ENCODE measurements at regions not wholly inside any gene's neighbourhood (a gene's known extent, or its start where the extent isn't known, plus 50 kb on each side); places are given as distances from the start of the nearest gene placed in this dataset.

GRCh38 chr1:82245345-82246014 lies 444.7 kb downstream of the ADGRL2 start:
- CTCF ChIA-PET, result interaction anchor here (0.6 kb wide), 1 partner anchor 530 kb away, joined by 3 read pairs; no protein-coding TSS in a partner anchor
- intact Hi-C loops (cut with micrococcal nuclease), result no loop called here
- H3K4me3 Mint-ChIP-seq, result no peak overlapping the region
- H3K4me1 Mint-ChIP-seq (ENCODE audit: low read depth), result no peaks in the 10 kb centered on the region
- H3K9me3 Mint-ChIP-seq, result no peaks in the 10 kb centered on the region
- DNase-seq, result no peak
- H3K36me3 Mint-ChIP-seq (ENCODE audit: low read depth), result no peaks in the 10 kb centered on the region
- H3K27ac Mint-ChIP-seq, result no peak overlapping the region
- H3K27me3 Mint-ChIP-seq (ENCODE audit: low read depth), result no peaks in the 10 kb centered on the region

DNA sequence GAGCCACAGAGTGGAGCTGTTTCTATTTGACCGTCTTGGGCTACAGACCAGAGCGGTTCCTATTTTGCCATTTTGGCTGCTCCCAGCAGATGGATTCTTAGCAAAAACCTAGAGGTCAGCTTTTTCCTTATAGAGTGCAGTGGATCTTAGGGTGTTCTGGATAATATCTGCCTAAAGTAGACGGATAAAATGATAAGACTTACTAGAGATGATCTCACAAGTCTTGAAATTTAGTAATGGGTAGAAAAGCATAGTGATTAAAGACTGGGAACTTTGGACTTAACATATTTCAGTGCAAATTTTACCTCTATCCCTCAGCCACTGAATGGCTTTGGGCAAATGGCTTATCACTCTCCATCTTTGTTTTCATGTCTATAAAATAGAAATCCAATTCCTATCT lies 439.8 kb downstream of the ADGRL2 start:
- Mint-ChIP-seq H3K4me3 (no peak overlapping the region), H3K27ac (no peak overlapping the region), H3K4me1 (ENCODE audit: low read depth) (no peaks in the 10 kb centered on the region), H3K27me3 (ENCODE audit: low read depth) (peaks cover 5% of the 10 kb centered on the region), H3K36me3 (ENCODE audit: low read depth) (no peaks in the 10 kb centered on the region), H3K9me3 (peaks cover 4% of the 10 kb centered on the region)
- CTCF ChIA-PET, result no interaction called here
- intact Hi-C loops (cut with micrococcal nuclease), result no loop called here
- DNase-seq, result no peak

DNA sequence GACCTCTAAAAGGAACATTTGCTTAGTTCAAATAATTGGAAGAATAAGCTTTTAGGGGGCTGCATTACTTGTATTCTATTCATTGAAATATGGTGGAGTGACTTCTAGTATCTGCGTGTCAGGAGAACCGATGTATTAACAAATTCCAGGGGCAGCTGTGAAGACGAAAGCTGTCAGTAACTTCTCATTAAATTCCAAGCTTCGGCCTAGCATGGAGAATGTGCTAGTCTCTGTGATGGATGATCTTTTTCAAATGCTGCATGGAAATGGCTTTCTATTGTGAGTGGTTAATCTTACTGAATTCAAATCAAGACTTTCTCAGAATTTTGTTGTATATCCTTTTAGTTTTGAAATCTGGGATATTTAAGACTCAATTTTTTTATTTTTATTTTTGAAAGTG lies 429.9 kb downstream of the ADGRL2 start:
- H3K27ac Mint-ChIP-seq, result no peak overlapping the region
- H3K27me3 Mint-ChIP-seq (ENCODE audit: low read depth), result no peaks in the 10 kb centered on the region
- no peaks in the 10 kb centered on the region for H3K4me1 Mint-ChIP-seq (ENCODE audit: low read depth)
- no peak overlapping the region for H3K4me3 Mint-ChIP-seq
- no peak for DNase-seq
- no peaks in the 10 kb centered on the region for H3K36me3 Mint-ChIP-seq (ENCODE audit: low read depth)
- H3K9me3 Mint-ChIP-seq, result peaks cover 4% of the 10 kb centered on the region
- intact Hi-C loops (cut with micrococcal nuclease), result no loop called here
- CTCF ChIA-PET, result no interaction called here

DNA sequence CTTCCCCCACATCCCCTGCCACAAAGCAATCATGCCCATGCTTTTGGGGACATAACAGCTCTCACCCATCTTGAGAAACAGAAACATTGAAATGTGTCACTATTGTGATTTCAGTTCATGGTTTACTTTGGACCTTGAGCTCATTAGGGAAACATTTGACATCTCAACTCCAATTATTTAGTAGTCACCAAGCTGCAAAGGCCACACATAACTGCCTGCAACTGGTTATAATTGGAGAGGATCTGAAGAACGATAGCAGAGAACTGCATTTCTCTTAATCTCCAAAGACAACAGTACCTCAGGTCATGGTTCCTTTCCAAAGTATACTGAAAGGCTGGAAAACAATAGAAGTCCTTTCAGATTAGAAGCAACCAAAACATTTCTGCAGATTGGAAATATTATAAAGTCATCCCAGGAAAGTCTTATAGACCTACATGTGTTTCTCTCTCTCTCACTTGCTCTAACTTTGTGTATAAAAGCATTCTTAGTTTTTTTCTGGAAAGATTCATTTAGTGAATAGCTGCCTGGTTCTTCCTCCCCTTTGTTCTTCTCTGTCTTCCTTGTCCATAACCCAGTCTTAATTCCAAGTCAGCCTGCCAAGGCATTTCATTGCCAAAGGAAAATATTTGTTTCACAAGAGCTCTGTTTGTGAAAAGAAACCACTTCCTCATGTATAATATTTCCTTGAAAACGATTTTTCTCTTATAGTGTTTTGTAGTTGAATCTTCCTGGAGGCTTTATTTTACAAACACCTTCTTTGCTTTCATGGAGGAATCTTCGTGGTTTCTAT lies 426.8 kb downstream of the ADGRL2 start:
- CTCF ChIA-PET, result no interaction called here
- intact Hi-C loops (cut with micrococcal nuclease), result no loop called here
- H3K9me3 Mint-ChIP-seq, result no peaks in the 10 kb centered on the region

GRCh38 chr1:82226186-82226505 lies 425.4 kb downstream of the ADGRL2 start:
- no peaks in the 10 kb centered on the region for H3K27me3 Mint-ChIP-seq (ENCODE audit: low read depth)
- DNase-seq, result no peak
- no peaks in the 10 kb centered on the region for H3K4me1 Mint-ChIP-seq (ENCODE audit: low read depth)
- intact Hi-C loops (cut with micrococcal nuclease), result no loop called here
- H3K36me3 Mint-ChIP-seq (ENCODE audit: low read depth), result no peaks in the 10 kb centered on the region
- H3K27ac Mint-ChIP-seq, result no peak overlapping the region
- no peaks in the 10 kb centered on the region for H3K9me3 Mint-ChIP-seq
- CTCF ChIA-PET, result no interaction called here
- no peak overlapping the region for H3K4me3 Mint-ChIP-seq

More for the DNA sequence above, 426.8 kb downstream of the ADGRL2 start:
- H3K27me3 Mint-ChIP-seq (ENCODE audit: low read depth), result no peaks in the 10 kb centered on the region
- H3K4me3 Mint-ChIP-seq, result no peak overlapping the region
- H3K36me3 Mint-ChIP-seq (ENCODE audit: low read depth), result no peaks in the 10 kb centered on the region
- H3K27ac Mint-ChIP-seq, result no peak overlapping the region
- no peak for DNase-seq
- H3K4me1 Mint-ChIP-seq (ENCODE audit: low read depth), result no peaks in the 10 kb centered on the region

DNA sequence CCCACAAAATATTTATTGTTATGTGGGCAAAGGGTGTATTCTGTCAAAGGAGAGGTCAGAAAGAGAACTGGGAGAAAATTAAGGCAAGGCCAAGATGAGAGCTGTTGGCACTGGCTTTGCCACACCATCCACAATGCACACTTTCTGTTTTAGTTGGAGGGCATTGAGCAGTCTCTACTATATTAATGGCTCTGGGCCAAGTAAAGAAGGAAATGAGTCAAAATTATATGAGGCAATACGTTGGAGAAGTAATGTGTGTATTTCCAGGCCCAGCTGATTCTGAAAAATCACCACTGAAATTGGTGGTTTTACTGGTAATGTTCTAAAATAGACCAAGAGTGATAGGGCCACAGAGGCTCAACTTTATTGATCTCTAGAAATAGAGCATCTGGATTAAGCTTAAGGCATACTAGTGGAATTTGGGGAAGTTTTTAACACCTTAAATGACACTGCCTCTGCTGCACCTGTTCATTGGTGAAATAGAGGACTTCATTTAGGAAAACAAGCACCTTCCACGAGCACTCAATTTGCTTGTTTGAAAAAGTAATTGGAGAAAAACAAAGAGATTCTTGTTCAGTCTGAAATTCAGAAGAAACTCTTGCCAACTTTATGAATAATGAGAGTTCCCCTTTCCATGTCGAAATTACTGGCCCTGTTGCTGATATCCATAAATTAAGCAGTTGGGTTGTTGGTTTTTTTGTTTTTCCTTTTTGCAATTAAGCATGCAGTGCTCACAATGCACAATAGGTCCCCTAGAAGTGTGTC lies 424.9 kb downstream of the ADGRL2 start:
- Mint-ChIP-seq H3K9me3 (no peaks in the 10 kb centered on the region), H3K4me3 (no peak overlapping the region), H3K27ac (no peak overlapping the region), H3K27me3 (ENCODE audit: low read depth) (no peaks in the 10 kb centered on the region), H3K36me3 (ENCODE audit: low read depth) (no peaks in the 10 kb centered on the region), H3K4me1 (ENCODE audit: low read depth) (no peaks in the 10 kb centered on the region)
- no peak for DNase-seq
- CTCF ChIA-PET, result no interaction called here
- intact Hi-C loops (cut with micrococcal nuclease), result no loop called here

- Mint-ChIP-seq H3K36me3 (ENCODE audit: low read depth) (no peaks in the 10 kb centered on the region), H3K9me3 (no peaks in the 10 kb centered on the region), H3K4me3 (no peak overlapping the region), H3K4me1 (ENCODE audit: low read depth) (no peaks in the 10 kb centered on the region), H3K27ac (no peak overlapping the region), H3K27me3 (ENCODE audit: low read depth) (no peaks in the 10 kb centered on the region)
- CTCF ChIA-PET, result no interaction called here
- intact Hi-C loops (cut with micrococcal nuclease), result no loop called here
- DNase-seq, result no peak
Measured at GRCh38 chr1:82223091-82223490, 422.4 kb downstream of the ADGRL2 start.

DNA sequence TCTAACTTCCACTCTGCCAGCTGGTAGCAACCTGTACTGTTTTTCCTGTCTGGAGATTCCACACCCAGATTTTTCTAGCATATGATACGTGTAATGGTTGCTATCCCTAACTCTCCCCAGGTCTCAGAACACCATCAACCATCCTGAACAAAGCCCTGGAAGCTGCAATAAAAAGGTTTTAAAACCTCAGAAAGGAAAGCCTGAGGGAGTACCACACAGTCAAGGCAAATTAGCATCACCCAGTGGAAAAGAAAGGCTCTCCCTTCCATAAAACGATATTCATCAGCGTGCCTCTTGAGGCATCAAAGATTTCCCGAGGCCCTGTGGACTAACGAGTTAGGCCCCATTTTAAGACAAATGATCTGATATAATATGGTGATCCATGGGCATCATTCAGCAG lies 421.0 kb downstream of the ADGRL2 start:
- intact Hi-C loops (cut with micrococcal nuclease), result no loop called here
- no peaks in the 10 kb centered on the region for H3K27me3 Mint-ChIP-seq (ENCODE audit: low read depth)
- no peak for DNase-seq
- H3K4me3 Mint-ChIP-seq, result no peak overlapping the region
- no peaks in the 10 kb centered on the region for H3K4me1 Mint-ChIP-seq (ENCODE audit: low read depth)
- no peaks in the 10 kb centered on the region for H3K36me3 Mint-ChIP-seq (ENCODE audit: low read depth)
- H3K27ac Mint-ChIP-seq, result no peak overlapping the region
- CTCF ChIA-PET, result no interaction called here
- no peaks in the 10 kb centered on the region for H3K9me3 Mint-ChIP-seq

DNA sequence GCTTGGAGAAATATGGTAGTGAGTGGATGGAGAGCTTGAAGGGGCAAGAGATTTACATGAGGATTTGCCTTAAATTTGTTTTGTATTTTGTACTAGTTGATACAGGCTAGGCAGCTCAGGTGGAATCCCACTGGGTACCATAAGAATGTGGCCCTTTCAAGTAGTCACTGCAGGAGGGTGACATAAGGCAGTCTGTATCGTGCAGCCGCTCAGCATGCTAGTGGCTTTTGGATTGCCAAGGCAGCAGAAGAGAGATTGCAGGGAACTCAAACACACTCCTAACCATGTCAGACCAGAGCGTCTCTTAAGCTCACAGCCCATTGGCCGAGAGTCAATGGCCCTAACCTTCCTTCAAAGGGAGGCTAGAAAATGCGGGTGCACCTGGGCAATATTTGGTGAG lies 420.0 kb downstream of the ADGRL2 start:
- Mint-ChIP-seq H3K27me3 (ENCODE audit: low read depth) (no peaks in the 10 kb centered on the region), H3K4me3 (no peak overlapping the region), H3K4me1 (ENCODE audit: low read depth) (no peaks in the 10 kb centered on the region), H3K36me3 (ENCODE audit: low read depth) (no peaks in the 10 kb centered on the region), H3K27ac (no peak overlapping the region), H3K9me3 (no peaks in the 10 kb centered on the region)
- CTCF ChIA-PET, result no interaction called here
- intact Hi-C loops (cut with micrococcal nuclease), result no loop called here
- no peak for DNase-seq

GRCh38 chr1:82219841-82220240 lies 419.1 kb downstream of the ADGRL2 start:
- intact Hi-C loops (cut with micrococcal nuclease), result no loop called here
- H3K27ac Mint-ChIP-seq, result no peak overlapping the region
- CTCF ChIA-PET, result no interaction called here
- H3K4me3 Mint-ChIP-seq, result no peak overlapping the region
- H3K27me3 Mint-ChIP-seq (ENCODE audit: low read depth), result no peaks in the 10 kb centered on the region
- no peaks in the 10 kb centered on the region for H3K36me3 Mint-ChIP-seq (ENCODE audit: low read depth)
- no peak for DNase-seq
- H3K9me3 Mint-ChIP-seq, result no peaks in the 10 kb centered on the region
- H3K4me1 Mint-ChIP-seq (ENCODE audit: low read depth), result no peaks in the 10 kb centered on the region

- H3K9me3 Mint-ChIP-seq, result no peaks in the 10 kb centered on the region
- H3K4me3 Mint-ChIP-seq, result no peak overlapping the region
- no peaks in the 10 kb centered on the region for H3K27me3 Mint-ChIP-seq (ENCODE audit: low read depth)
Measured at GRCh38 chr1:82218846-82219245, 418.1 kb downstream of the ADGRL2 start.

GRCh38 chr1:82215853-82216175 lies 415.1 kb downstream of the ADGRL2 start:
- no peaks in the 10 kb centered on the region for H3K27me3 Mint-ChIP-seq (ENCODE audit: low read depth)
- no peak overlapping the region for H3K4me3 Mint-ChIP-seq
- no peak overlapping the region for H3K27ac Mint-ChIP-seq
- no peaks in the 10 kb centered on the region for H3K4me1 Mint-ChIP-seq (ENCODE audit: low read depth)
- no peak for DNase-seq
- CTCF ChIA-PET, result no interaction called here
- H3K9me3 Mint-ChIP-seq, result no peaks in the 10 kb centered on the region
- H3K36me3 Mint-ChIP-seq (ENCODE audit: low read depth), result no peaks in the 10 kb centered on the region
- intact Hi-C loops (cut with micrococcal nuclease), result no loop called here

More at GRCh38 chr1:82218846-82219245, 418.1 kb downstream of the ADGRL2 start:
- Mint-ChIP-seq H3K4me1 (ENCODE audit: low read depth) (no peaks in the 10 kb centered on the region), H3K36me3 (ENCODE audit: low read depth) (no peaks in the 10 kb centered on the region), H3K27ac (no peak overlapping the region)
- DNase-seq, result no peak
- intact Hi-C loops (cut with micrococcal nuclease), result no loop called here
- CTCF ChIA-PET, result no interaction called here
